SK-N-SH treated with all-trans-retinoic acid at 6 μM for 48 hours (cell line): ENCODE measurements at regions not wholly inside any gene's neighbourhood (a gene's known extent, or its start where the extent isn't known, plus 50 kb on each side); places are given as distances from the start of the nearest gene placed in this dataset.

Experiments
- OSR1 ChIP-seq: fragments of 250-450 bp; sonication (Bioruptor Pico); IDR thresholded peaks from 2 replicates; pipeline ENCODE4 v1.8.0; 2022; ENCODE audit warnings: moderate library complexity, mild to moderate bottlenecking, inconsistent platforms
- TSHZ2 ChIP-seq: fragments of 250-450 bp; sonication (Bioruptor Pico); IDR thresholded peaks from 2 replicates; pipeline ENCODE4 v1.5.0; 2020; ENCODE audit warnings: mild to moderate bottlenecking, moderate library complexity

GRCh38 chr14:84789012-84789411 lies 740.9 kb upstream of the FLRT2 start:
- TF ChIP-seq TSHZ2 (no peak), OSR1 (CRISPR knock-in tag) (no peak)
